HG03280 (cell line): ENCODE measurements at regions not wholly inside any gene's neighbourhood (a gene's known extent, or its start where the extent isn't known, plus 50 kb on each side); places are given as distances from the start of the nearest gene placed in this dataset.
"Not testable (repeated sequence)": the region's sequence is repeated elsewhere in the genome, so short reads cannot be mapped to it uniquely, and the experiment has no call there.

Experiments used
- ATAC-seq: cut with Tn5 transposase; IDR thresholded peaks from one replicate; pipeline ENCODE4 v1.9.1; 2021; ENCODE audit warnings: mild to moderate bottlenecking, moderate library complexity; ENCODE audit not compliant: unreplicated experiment

- ATAC-seq = no peak
Measured at GRCh38 chr12:102728506-102729242, 188.4 kb downstream of the PAH start.

- ATAC-seq = no peak
Measured at GRCh38 chr12:102726686-102727085, 190.4 kb downstream of the PAH start.

- ATAC-seq = no peak
Measured at GRCh38 chr12:102722147-102722546, 194.9 kb downstream of the PAH start.

- no peak for ATAC-seq
Measured at GRCh38 chr12:102708108-102708507, 208.9 kb downstream of the PAH start.

GRCh38 chr12:102702447-102703114 lies 214.5 kb downstream of the PAH start:
- no peak for ATAC-seq

GRCh38 chr12:102696045-102696444 lies 215.7 kb upstream of the IGF1 start:
- no peak for ATAC-seq

GRCh38 chr12:102694903-102695302 lies 214.5 kb upstream of the IGF1 start:
- no peak for ATAC-seq

GRCh38 chr12:102691773-102692555 lies 211.6 kb upstream of the IGF1 start:
- ATAC-seq = no peak

GRCh38 chr12:102690253-102690652 lies 209.9 kb upstream of the IGF1 start:
- ATAC-seq = no peak

GRCh38 chr12:102689701-102690100 lies 209.3 kb upstream of the IGF1 start:
- no peak for ATAC-seq

- no peak for ATAC-seq
Measured at GRCh38 chr12:102687523-102687922, 207.2 kb upstream of the IGF1 start.

GRCh38 chr12:102685841-102686240 lies 205.5 kb upstream of the IGF1 start:
- ATAC-seq = no peak

- ATAC-seq = no peak
Measured at GRCh38 chr12:102685172-102685571, 204.8 kb upstream of the IGF1 start.

GRCh38 chr12:102682366-102683289 lies 202.3 kb upstream of the IGF1 start:
- ATAC-seq = no peak

GRCh38 chr12:102681747-102682146 lies 201.4 kb upstream of the IGF1 start:
- ATAC-seq = no peak

- ATAC-seq = no peak
Measured at GRCh38 chr12:102681309-102681708, 200.9 kb upstream of the IGF1 start.

GRCh38 chr12:102680304-102680703 lies 199.9 kb upstream of the IGF1 start:
- ATAC-seq = no peak

GRCh38 chr12:102676812-102677211 lies 196.4 kb upstream of the IGF1 start:
- no peak for ATAC-seq

- ATAC-seq = no peak
Measured at GRCh38 chr12:102675672-102676071, 195.3 kb upstream of the IGF1 start.

- ATAC-seq = no peak
Measured at GRCh38 chr12:102673606-102674005, 193.2 kb upstream of the IGF1 start.

GRCh38 chr12:102672212-102672611 lies 191.8 kb upstream of the IGF1 start:
- not testable (repeated sequence) for ATAC-seq
